ENCODE measurements at regions not wholly inside any gene's neighbourhood (a gene's known extent, or its start where the extent isn't known, plus 50 kb on each side); places are given as distances from the start of the nearest gene placed in this dataset.

DNA sequence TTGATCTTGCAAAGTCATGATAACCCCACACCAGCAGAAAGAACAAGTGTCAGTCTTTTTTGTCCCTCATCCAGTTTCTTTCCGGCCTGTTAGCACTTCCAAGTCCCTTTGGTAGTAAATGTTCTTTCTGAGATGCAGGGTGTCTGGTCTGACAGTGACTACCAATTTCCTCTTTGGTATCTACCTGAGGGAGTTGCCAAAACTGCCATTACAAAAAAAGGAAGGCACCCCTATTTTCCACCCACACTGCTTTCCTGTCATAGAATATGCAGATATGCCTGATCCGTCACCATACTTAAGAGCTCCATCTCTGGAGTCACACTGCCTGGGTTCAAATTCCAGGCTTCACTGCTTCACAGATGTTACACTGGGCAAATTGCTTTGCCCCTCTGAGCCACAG lies 72.4 kb downstream of the ZNF281 start:
- DNase-seq (ENCODE audit: low read depth in 1 of 2, low spot score in 1 of 2) = no peak
- TF ChIP-seq, protein P1, sequence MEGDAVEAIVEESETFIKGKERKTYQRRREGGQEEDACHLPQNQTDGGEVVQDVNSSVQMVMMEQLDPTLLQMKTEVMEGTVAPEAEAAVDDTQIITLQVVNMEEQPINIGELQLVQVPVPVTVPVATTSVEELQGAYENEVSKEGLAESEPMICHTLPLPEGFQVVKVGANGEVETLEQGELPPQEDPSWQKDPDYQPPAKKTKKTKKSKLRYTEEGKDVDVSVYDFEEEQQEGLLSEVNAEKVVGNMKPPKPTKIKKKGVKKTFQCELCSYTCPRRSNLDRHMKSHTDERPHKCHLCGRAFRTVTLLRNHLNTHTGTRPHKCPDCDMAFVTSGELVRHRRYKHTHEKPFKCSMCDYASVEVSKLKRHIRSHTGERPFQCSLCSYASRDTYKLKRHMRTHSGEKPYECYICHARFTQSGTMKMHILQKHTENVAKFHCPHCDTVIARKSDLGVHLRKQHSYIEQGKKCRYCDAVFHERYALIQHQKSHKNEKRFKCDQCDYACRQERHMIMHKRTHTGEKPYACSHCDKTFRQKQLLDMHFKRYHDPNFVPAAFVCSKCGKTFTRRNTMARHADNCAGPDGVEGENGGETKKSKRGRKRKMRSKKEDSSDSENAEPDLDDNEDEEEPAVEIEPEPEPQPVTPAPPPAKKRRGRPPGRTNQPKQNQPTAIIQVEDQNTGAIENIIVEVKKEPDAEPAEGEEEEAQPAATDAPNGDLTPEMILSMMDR (IDR thresholded peaks at IDR 0.05; ENCODE audit: insufficient read depth, low read length) = no peak
- TF ChIP-seq, protein P2, sequence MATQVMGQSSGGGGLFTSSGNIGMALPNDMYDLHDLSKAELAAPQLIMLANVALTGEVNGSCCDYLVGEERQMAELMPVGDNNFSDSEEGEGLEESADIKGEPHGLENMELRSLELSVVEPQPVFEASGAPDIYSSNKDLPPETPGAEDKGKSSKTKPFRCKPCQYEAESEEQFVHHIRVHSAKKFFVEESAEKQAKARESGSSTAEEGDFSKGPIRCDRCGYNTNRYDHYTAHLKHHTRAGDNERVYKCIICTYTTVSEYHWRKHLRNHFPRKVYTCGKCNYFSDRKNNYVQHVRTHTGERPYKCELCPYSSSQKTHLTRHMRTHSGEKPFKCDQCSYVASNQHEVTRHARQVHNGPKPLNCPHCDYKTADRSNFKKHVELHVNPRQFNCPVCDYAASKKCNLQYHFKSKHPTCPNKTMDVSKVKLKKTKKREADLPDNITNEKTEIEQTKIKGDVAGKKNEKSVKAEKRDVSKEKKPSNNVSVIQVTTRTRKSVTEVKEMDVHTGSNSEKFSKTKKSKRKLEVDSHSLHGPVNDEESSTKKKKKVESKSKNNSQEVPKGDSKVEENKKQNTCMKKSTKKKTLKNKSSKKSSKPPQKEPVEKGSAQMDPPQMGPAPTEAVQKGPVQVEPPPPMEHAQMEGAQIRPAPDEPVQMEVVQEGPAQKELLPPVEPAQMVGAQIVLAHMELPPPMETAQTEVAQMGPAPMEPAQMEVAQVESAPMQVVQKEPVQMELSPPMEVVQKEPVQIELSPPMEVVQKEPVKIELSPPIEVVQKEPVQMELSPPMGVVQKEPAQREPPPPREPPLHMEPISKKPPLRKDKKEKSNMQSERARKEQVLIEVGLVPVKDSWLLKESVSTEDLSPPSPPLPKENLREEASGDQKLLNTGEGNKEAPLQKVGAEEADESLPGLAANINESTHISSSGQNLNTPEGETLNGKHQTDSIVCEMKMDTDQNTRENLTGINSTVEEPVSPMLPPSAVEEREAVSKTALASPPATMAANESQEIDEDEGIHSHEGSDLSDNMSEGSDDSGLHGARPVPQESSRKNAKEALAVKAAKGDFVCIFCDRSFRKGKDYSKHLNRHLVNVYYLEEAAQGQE (IDR thresholded peaks at IDR 0.05; ENCODE audit: insufficient replicate concordance, low read depth) = no peak
- no peak for TF ChIP-seq GABPA (IDR thresholded peaks at IDR 0.05; ENCODE audit: low read depth)
- no peak for TF ChIP-seq POLR2AphosphoS5 (IDR thresholded peaks at IDR 0.05; ENCODE audit: low read depth)
- no peak for TF ChIP-seq SPI1 (IDR thresholded peaks at IDR 0.05; ENCODE audit: borderline replicate concordance, low read depth)
- Histone ChIP-seq H3K4me3 (replicated peaks; ENCODE audit: insufficient read depth, low read length) (no peak overlapping the region), H3K27ac (replicated peaks) (no peak overlapping the region), H3K27me3 (ENCODE audit: insufficient read depth, poor library complexity, severe bottlenecking) (no peaks in the 10 kb centered on the region)

- DNase-seq (ENCODE audit: low read depth in 1 of 2, low spot score in 1 of 2) = no peak
- no peak overlapping the region for H3K27ac ChIP-seq (replicated peaks)
Observed at GRCh38 chr1:200336901-200337391, 72.9 kb downstream of the ZNF281 start.

GRCh38 chr1:200336101-200336845 lies 73.6 kb downstream of the ZNF281 start:
- no peak overlapping the region for H3K27ac ChIP-seq (replicated peaks)
- TF ChIP-seq SPI1 (IDR thresholded peaks at IDR 0.05; ENCODE audit: borderline replicate concordance, low read depth) = no peak
- TF ChIP-seq, protein P1 (IDR thresholded peaks at IDR 0.05; ENCODE audit: insufficient read depth, low read length) = no peak
- no peak for TF ChIP-seq GABPA (IDR thresholded peaks at IDR 0.05; ENCODE audit: low read depth)
- TF ChIP-seq POLR2AphosphoS5 (IDR thresholded peaks at IDR 0.05; ENCODE audit: low read depth) = no peak
- TF ChIP-seq, protein P2 (IDR thresholded peaks at IDR 0.05; ENCODE audit: insufficient replicate concordance, low read depth) = no peak
- H3K4me3 ChIP-seq (replicated peaks; ENCODE audit: insufficient read depth, low read length) = no peak overlapping the region
- no peak for DNase-seq (ENCODE audit: low read depth in 1 of 2, low spot score in 1 of 2)
- H3K27me3 ChIP-seq (ENCODE audit: insufficient read depth, poor library complexity, severe bottlenecking) = no peaks in the 10 kb centered on the region

More at GRCh38 chr1:200336901-200337391, 72.9 kb downstream of the ZNF281 start:
- H3K4me3 ChIP-seq (replicated peaks; ENCODE audit: insufficient read depth, low read length) = no peak overlapping the region
- TF ChIP-seq GABPA (IDR thresholded peaks at IDR 0.05; ENCODE audit: low read depth) (no peak), POLR2AphosphoS5 (IDR thresholded peaks at IDR 0.05; ENCODE audit: low read depth) (no peak), SPI1 (IDR thresholded peaks at IDR 0.05; ENCODE audit: borderline replicate concordance, low read depth) (no peak)
- TF ChIP-seq, protein P1 (IDR thresholded peaks at IDR 0.05; ENCODE audit: insufficient read depth, low read length) = no peak
- TF ChIP-seq, protein P2 (IDR thresholded peaks at IDR 0.05; ENCODE audit: insufficient replicate concordance, low read depth) = no peak
- H3K27me3 ChIP-seq (ENCODE audit: insufficient read depth, poor library complexity, severe bottlenecking) = no peaks in the 10 kb centered on the region
